ENCODE measurements at regions not wholly inside any gene's neighbourhood (a gene's known extent, or its start where the extent isn't known, plus 50 kb on each side); places are given as distances from the start of the nearest gene placed in this dataset.

GRCh38 chr7:69250958-69251357, 347.3 kb upstream of the AUTS2 start:
- no peak for DNase-seq (ENCODE audit: low read depth)
- TF ChIP-seq CTCF (conservative IDR thresholded peaks at IDR 0.05; ENCODE audit: low read depth, low read length), result no peak

GRCh38 chr7:69254643-69255042, 343.6 kb upstream of the AUTS2 start:
- no peak for DNase-seq (ENCODE audit: low read depth)
- TF ChIP-seq CTCF (conservative IDR thresholded peaks at IDR 0.05; ENCODE audit: low read depth, low read length), result no peak
- no peak overlapping the region for H3K4me3 ChIP-seq (ENCODE audit: low read depth, low read length)

More at GRCh38 chr7:69250958-69251357, 347.3 kb upstream of the AUTS2 start:
- H3K4me3 ChIP-seq (ENCODE audit: low read depth, low read length), result no peak overlapping the region

DNA sequence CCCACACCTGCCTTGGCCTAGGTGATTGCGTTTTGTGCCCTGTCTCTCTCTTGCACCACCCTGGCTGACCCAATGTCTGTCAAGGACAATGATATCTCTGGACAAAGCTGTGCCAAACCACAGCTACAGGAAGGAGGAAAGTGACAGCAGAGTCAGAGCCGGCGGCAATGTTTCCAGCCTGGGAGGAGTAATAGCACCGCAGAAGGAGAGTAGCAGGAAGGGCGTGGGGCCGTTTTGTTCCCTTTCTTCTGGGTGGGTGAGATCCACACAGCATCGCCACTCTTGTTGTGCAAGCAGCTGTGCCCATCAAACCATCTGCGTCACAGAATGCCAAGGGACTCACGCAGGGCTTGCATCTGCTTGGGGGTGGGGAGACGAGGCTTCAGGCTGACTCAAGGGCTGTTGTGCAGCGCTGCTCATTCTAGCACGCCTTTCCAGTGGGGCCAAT, 341.6 kb upstream of the AUTS2 start:
- no peak for DNase-seq (ENCODE audit: low read depth)
- H3K4me3 ChIP-seq (ENCODE audit: low read depth, low read length), result no peak overlapping the region
- no peak for TF ChIP-seq CTCF (conservative IDR thresholded peaks at IDR 0.05; ENCODE audit: low read depth, low read length)

- H3K4me3 ChIP-seq (ENCODE audit: low read depth, low read length), result no peak overlapping the region
- DNase-seq (ENCODE audit: low read depth), result no peak
- no peak for TF ChIP-seq CTCF (conservative IDR thresholded peaks at IDR 0.05; ENCODE audit: low read depth, low read length)
Measured at GRCh38 chr7:69257592-69257991, 340.7 kb upstream of the AUTS2 start.

DNA sequence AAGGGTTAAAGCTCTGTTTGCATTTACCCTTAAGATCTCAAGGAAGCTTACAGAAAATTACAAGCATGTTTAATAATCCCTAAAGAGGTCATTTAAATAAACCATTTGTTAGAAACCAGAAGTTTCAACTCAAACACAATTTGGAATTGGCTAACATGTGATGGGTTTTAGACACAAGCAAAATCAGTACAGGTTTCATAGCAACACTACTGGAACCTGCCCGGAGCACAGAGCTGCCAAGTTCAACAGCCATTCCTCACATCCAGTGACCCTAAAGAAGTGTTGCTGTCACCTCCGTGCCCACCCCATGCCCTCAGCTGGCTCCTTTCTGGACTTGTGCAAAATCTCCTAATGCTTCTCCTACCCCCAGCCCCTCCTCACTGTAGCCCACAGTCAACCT, 338.8 kb upstream of the AUTS2 start:
- DNase-seq (ENCODE audit: low read depth), result no peak
- H3K4me3 ChIP-seq (ENCODE audit: low read depth, low read length), result no peak overlapping the region
- TF ChIP-seq CTCF (conservative IDR thresholded peaks at IDR 0.05; ENCODE audit: low read depth, low read length), result no peak

DNA sequence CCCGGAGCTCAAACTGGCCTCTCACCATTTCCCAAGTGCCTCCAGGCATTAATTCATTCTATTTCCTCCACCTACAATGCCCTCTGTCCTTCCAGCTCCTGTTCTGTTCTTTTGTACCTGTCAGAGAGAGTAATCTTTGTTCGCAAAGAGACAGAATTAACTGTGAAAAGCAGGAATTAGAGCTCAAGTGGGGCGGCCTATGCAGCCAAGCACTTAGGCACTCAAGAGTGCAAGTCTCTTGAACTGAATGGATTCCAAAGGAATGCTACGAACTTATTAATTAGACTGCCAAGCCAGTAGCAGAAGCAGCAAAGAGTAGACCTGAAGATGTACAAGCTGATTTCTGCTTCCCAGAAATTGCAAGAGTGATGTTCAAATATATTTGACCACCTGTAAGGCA, 338.3 kb upstream of the AUTS2 start:
- no peak overlapping the region for H3K4me3 ChIP-seq (ENCODE audit: low read depth, low read length)
- no peak for DNase-seq (ENCODE audit: low read depth)
- TF ChIP-seq CTCF (conservative IDR thresholded peaks at IDR 0.05; ENCODE audit: low read depth, low read length), result no peak

DNA sequence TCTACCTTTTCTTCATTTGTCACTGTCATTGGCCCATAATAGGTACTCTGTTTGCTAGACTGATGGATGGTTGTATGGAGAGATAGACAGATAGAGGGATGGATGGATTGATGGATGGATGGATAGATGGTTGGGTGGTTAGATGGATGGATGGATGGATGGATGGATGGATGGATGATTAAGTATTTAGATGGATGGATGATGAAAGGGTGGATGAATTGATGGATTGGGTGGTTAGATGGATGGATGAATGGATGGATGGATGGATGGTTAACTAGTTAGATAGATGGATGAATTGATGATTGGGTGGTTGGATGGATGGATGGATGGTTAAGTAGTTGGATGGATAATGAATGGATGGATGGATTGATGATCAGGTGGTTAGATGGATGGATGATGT, 334.7 kb upstream of the AUTS2 start:
- no peak for DNase-seq (ENCODE audit: low read depth)
- no peak overlapping the region for H3K4me3 ChIP-seq (ENCODE audit: low read depth, low read length)
- TF ChIP-seq CTCF (conservative IDR thresholded peaks at IDR 0.05; ENCODE audit: low read depth, low read length), result no peak

All from epithelial cell of proximal tubule (primary cell).